ENCODE measurements at regions not wholly inside any gene's neighbourhood (a gene's known extent, or its start where the extent isn't known, plus 50 kb on each side); places are given as distances from the start of the nearest gene placed in this dataset.
"Not testable (repeated sequence)": the region's sequence is repeated elsewhere in the genome, so short reads cannot be mapped to it uniquely, and the experiment has no call there.

GRCh38 chr13:53408306-53408705, 379.7 kb downstream of the OLFM4 start:
- DNase-seq = no peak

GRCh38 chr13:53408847-53409568, 380.4 kb downstream of the OLFM4 start:
- DNase-seq = no peak

GRCh38 chr13:53411463-53411862, 382.9 kb downstream of the OLFM4 start:
- no peak for DNase-seq

- DNase-seq = no peak
Measured at GRCh38 chr13:53415135-53415534, 386.5 kb downstream of the OLFM4 start.

GRCh38 chr13:53417601-53418000, 389.0 kb downstream of the OLFM4 start:
- DNase-seq = no peak

GRCh38 chr13:53422415-53422814, 393.8 kb downstream of the OLFM4 start:
- no peak for DNase-seq

- no peak for DNase-seq
Measured at GRCh38 chr13:53436396-53436795, 407.8 kb downstream of the OLFM4 start.

GRCh38 chr13:53439439-53440225, 411.0 kb downstream of the OLFM4 start:
- DNase-seq = no peak

- DNase-seq = no peak
Measured at GRCh38 chr13:53442979-53443378, 414.4 kb downstream of the OLFM4 start.

- no peak for DNase-seq
Measured at GRCh38 chr13:53445686-53446085, 417.1 kb downstream of the OLFM4 start.

GRCh38 chr13:53447456-53447855, 418.8 kb downstream of the OLFM4 start:
- no peak for DNase-seq

GRCh38 chr13:53447863-53448262, 419.2 kb downstream of the OLFM4 start:
- DNase-seq = no peak

GRCh38 chr13:53452263-53452808, 423.7 kb downstream of the OLFM4 start:
- not testable (repeated sequence) for DNase-seq

- DNase-seq = no peak
Measured at GRCh38 chr13:53460796-53461195, 432.2 kb downstream of the OLFM4 start.

GRCh38 chr13:53463106-53463505, 434.5 kb downstream of the OLFM4 start:
- no peak for DNase-seq

- no peak for DNase-seq
Measured at GRCh38 chr13:53466576-53466975, 438.0 kb downstream of the OLFM4 start.

- no peak for DNase-seq
Measured at GRCh38 chr13:53473397-53473796, 444.8 kb downstream of the OLFM4 start.

GRCh38 chr13:53474878-53475277, 446.3 kb downstream of the OLFM4 start:
- peak; percentile 11 for DNase-seq

GRCh38 chr13:53490752-53491151, 462.1 kb downstream of the OLFM4 start:
- DNase-seq = no peak

GRCh38 chr13:53494406-53494805, 465.8 kb downstream of the OLFM4 start:
- DNase-seq = no peak

GRCh38 chr13:53499576-53500133, 471.0 kb downstream of the OLFM4 start:
- DNase-seq = no peak

- DNase-seq = no peak
Measured at GRCh38 chr13:53501387-53501786, 472.8 kb downstream of the OLFM4 start.

GRCh38 chr13:53507741-53508140, 479.1 kb downstream of the OLFM4 start:
- no peak for DNase-seq
